SJCRH30 (cell line): ENCODE measurements at regions not wholly inside any gene's neighbourhood (a gene's known extent, or its start where the extent isn't known, plus 50 kb on each side); places are given as distances from the start of the nearest gene placed in this dataset.

Experiments used
- DNase-seq, 2 experiments: peaks; one replicate each; pipeline ENCODE4 v3.0.0-alpha.2; 2015 to 2020
- H3K27ac ChIP-seq: fragments of 250-450 bp; sonication (Bioruptor Pico); 2 replicates; pipeline ENCODE4 v1.5.1; 2020; ENCODE audit warnings: mild to moderate bottlenecking, moderate library complexity
- H3K27me3 ChIP-seq: fragments of 250-450 bp; sonication (Bioruptor Pico); 2 replicates; pipeline ENCODE4 v1.5.1; 2020; ENCODE audit warnings: mild to moderate bottlenecking, moderate library complexity
- H3K36me3 ChIP-seq: fragments of 250-450 bp; sonication (Bioruptor Pico); 2 replicates; pipeline ENCODE4 v1.5.1; 2020; ENCODE audit warnings: mild to moderate bottlenecking, moderate library complexity
- H3K4me1 ChIP-seq: fragments of 250-450 bp; sonication (Bioruptor Pico); 2 replicates; pipeline ENCODE4 v1.5.1; 2020; ENCODE audit warnings: mild to moderate bottlenecking, moderate library complexity
- H3K4me3 ChIP-seq: fragments of 250-450 bp; sonication (Bioruptor Pico); 2 replicates; pipeline ENCODE4 v1.5.1; 2020; ENCODE audit warnings: mild to moderate bottlenecking, moderate library complexity
- H3K9me3 ChIP-seq: fragments of 250-450 bp; sonication (Bioruptor Pico); replicated peaks from 2 replicates; pipeline ENCODE4 v1.5.1; 2020; ENCODE audit warnings: mild to moderate bottlenecking, moderate library complexity

DNA sequence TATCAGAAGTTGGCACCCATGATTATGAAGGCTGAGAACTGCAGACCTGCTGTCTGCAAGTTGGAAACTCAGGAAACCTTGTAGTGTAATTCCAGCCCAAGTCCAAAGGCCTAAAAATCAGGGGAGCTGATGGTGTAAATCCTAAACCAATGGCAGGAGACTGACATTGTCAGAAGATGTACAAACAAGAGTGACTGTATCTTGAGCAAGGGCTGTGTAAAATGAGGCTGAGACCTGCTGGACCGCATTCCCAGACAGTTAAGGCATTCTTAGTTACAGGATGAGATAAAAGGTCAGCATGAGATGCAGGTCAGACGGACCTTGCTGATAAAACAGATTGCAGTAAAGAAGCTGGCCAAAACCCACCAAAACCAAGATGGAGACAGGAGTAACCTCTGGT, 147.7 kb downstream of the COG6 start:
- peaks cover 12% of the 10 kb centered on the region for H3K9me3 ChIP-seq
- H3K4me1 ChIP-seq, result no peaks in the 10 kb centered on the region
- H3K36me3 ChIP-seq, result no peaks in the 10 kb centered on the region
- no peak overlapping the region for H3K4me3 ChIP-seq
- H3K27ac ChIP-seq, result no peak overlapping the region
- no peaks in the 10 kb centered on the region for H3K27me3 ChIP-seq
- no peak for DNase-seq

DNA sequence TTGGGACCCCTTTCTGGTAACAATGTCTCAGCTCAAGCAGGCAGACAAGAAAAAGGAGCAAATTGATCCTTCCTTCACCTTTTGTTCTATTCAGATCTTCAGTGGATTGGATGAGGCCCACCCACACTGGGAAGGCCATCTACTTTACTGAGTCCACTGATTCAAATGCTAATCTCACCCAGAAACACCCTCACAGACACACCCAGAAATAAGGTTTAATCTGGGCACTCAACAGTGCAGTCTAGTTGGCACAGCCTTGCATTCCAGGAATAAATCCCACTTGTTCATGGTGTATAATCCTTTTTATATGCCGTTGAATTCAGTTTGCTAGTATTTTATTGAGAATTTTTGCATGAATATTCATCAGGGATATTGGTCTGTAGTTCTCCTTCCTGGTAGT, 148.4 kb downstream of the COG6 start:
- no peaks in the 10 kb centered on the region for H3K36me3 ChIP-seq
- no peaks in the 10 kb centered on the region for H3K4me1 ChIP-seq
- H3K9me3 ChIP-seq, result peaks cover 12% of the 10 kb centered on the region
- no peak overlapping the region for H3K27ac ChIP-seq
- H3K4me3 ChIP-seq, result no peak overlapping the region
- H3K27me3 ChIP-seq, result no peaks in the 10 kb centered on the region
- no peak for DNase-seq

DNA sequence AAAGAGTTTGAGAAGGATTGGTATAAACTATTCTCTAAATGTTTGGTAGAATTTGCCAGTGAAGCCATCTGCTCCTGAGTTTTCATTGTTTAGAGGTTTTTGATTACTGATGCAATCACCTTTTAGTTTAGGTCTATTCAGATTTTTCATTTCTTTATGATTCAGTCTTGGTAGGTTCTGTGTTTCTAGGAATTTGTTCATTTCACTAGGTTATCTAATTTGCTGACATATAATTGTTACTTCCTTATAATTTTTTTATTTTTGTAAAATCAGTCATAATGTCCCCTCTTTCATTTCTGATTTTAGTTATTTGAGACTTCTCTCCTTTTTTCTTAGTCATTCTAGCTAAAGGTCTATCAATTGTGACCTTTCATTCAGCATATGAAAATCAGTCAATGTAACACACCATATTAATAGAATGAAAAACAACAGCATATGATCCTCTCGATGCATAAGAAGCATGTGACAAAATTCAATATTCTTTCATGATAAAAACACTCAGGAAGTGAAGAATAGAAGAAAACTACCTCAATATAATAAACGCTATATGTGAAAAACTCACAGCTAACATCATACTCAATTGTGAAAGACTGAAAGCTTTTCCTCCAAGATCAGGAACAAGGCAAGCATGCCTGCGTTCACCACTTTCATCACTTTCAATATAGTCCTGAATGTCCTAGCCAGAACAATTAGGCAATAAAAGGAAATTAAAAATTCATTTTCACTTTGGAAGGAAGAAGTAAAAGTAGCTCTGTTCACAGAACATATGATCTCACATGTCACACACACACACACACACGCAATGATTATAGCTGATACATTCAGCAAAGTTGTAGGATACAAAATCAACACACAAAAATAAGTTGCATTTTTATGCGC, 149.1 kb downstream of the COG6 start:
- Histone ChIP-seq H3K4me1 (no peaks in the 10 kb centered on the region), H3K4me3 (no peak overlapping the region), H3K9me3 (peaks cover 12% of the 10 kb centered on the region), H3K27me3 (no peaks in the 10 kb centered on the region), H3K27ac (no peak overlapping the region), H3K36me3 (no peaks in the 10 kb centered on the region)
- no peak for DNase-seq

DNA sequence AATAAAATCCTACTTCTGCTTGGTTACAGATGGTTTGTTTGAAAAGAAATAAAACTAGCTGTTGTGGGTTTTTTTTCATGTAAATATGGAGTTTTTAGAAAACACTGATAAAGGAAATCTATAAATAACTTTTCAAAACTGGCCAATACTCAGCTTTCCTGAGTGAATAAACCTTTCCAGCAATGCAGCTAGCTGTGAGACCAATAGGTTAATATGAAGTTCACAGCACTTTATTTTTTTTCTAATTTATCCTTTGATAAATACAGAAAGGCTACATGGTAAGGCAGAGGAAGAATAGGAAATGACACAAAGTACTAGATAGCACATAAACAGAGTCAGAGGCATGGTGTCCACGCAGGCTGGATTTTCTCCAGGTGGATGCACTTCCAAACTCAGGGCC, 154.0 kb downstream of the COG6 start:
- Histone ChIP-seq H3K4me3 (no peak overlapping the region), H3K9me3 (no peaks in the 10 kb centered on the region), H3K36me3 (no peaks in the 10 kb centered on the region), H3K27me3 (no peaks in the 10 kb centered on the region), H3K27ac (no peak overlapping the region), H3K4me1 (no peaks in the 10 kb centered on the region; the same call in 1 of the 2 replicates)
- DNase-seq, result no peak

DNA sequence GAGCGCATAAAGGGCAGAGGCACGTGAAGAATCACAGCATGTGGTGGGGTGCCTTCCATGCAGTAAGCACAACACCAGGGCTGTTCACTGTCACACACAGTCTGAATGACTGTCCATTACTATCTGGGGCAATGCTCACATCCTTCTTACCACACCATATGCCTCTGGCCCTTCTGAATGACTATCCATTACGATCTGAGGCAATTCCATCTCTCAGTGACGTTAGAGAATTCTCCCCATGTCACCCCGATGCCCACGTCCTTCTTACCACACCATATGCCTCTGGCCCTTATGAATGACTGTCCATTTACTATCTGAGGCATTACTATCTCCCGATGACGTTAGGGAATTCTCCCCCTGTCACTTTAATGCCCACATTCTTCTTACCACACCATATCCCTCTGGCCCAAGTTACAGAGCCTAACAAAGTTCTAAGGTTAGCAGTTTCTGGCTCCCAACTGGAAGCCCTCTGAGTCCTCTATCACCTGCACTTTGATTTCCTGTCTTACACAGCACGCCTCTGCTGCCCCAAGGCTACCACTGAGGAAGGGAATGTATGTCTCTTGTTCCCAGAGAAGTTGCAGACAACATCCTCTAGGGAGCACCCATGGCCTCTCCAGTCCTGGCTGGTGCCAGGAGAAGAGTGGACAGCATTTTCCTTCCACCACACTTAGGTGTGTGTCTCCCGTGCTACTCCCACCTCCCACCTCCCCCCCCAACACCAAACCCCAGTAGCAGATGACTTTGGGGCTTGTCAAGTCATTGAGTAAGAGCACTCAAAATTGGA, 154.8 kb downstream of the COG6 start:
- H3K9me3 ChIP-seq, result no peaks in the 10 kb centered on the region
- no peak overlapping the region for H3K27ac ChIP-seq
- H3K4me3 ChIP-seq, result no peak overlapping the region
- no peaks in the 10 kb centered on the region for H3K27me3 ChIP-seq
- no peak for DNase-seq
- H3K36me3 ChIP-seq, result no peaks in the 10 kb centered on the region
- H3K4me1 ChIP-seq, result no peaks in the 10 kb centered on the region; the same call in 1 of the 2 replicates

DNA sequence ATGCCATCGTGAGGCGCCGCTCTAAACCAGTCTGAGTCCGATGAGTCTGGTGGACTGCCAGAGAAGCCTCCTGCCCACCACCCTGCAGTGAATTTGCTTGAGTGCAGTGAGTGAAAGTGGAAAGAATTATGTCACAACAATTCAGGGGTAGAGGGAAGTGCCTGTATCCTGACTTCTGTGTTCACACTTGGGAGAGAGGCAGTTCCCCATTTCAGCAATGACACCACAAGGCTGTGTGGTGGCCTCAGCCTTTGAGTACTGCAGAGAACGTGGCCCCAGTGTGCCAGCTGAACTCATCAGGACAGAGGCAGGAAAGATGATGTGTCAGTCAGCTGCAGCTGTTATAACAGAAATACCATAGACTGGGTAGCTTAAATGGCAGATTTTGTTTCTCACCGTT, 155.6 kb downstream of the COG6 start:
- H3K4me3 ChIP-seq, result no peak overlapping the region
- peaks cover 2% of the 10 kb centered on the region for H3K4me1 ChIP-seq

DNA sequence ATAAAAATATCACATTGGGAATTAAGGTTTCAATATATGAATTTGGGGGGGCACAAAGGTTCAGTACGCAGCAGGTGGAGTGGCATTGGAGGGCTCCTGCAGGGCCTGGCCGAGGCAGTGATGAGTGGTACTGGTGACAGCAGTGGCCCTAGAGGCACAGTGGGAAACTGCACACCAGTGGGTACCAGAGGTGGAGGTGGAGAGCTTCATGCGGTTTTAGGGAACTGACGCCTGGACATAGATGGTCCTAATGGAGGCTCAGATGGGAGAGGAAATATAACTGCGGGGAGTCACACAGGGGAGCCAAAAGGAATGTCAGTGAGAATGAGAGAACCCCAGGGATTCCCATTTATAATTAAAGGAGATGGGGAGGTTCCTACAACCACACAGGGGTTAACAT, 156.2 kb downstream of the COG6 start:
- Histone ChIP-seq H3K9me3 (no peaks in the 10 kb centered on the region), H3K4me3 (no peak overlapping the region), H3K27ac (no peak overlapping the region), H3K36me3 (no peaks in the 10 kb centered on the region), H3K27me3 (no peaks in the 10 kb centered on the region), H3K4me1 (peaks cover 8% of the 10 kb centered on the region)
- no peak for DNase-seq

More for the DNA sequence above, 155.6 kb downstream of the COG6 start:
- no peak for DNase-seq
- Histone ChIP-seq H3K9me3 (no peaks in the 10 kb centered on the region), H3K27me3 (no peaks in the 10 kb centered on the region), H3K27ac (no peak overlapping the region), H3K36me3 (no peaks in the 10 kb centered on the region)

DNA sequence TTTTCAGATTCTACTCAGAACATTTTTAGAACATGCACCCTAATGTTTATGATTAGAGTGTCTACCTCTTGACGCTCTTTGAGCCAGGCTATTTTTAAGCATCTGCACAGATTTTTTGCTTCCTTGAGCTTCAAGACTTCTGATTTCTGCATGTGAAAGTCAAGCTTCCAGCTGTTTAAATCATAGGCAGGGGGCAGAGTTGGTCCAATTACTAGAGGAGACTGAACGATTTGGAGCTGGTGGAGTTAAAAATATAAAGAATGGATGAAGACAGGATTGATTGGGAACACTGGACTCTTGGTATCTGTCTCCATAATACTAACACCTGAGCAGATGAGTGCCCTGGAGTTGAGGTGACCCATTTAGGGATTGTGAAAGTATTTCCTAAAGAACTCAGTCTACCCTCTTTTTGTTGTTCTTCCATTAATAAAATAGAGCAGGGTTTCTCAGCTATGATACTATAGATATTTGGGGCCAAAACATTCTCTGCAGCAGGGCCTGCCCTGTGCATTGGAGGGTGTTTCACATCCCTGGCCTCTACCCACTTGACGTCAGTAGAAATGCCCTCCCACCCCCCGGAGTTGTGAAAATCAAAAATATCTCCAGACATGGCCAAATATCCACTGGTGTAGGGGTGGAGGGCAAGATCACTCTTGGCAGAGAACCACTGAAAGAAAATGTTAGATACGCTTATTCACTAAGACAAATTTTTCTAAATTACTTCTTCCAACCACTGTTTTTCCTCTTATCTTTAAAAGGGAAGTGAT, 160.1 kb downstream of the COG6 start:
- no peak overlapping the region for H3K4me3 ChIP-seq
- no peaks in the 10 kb centered on the region for H3K9me3 ChIP-seq
- DNase-seq, result peak in 1 of 2 experiments; percentile 24
- H3K27ac ChIP-seq, result no peak overlapping the region
- H3K36me3 ChIP-seq, result no peaks in the 10 kb centered on the region
- peaks cover 16% of the 10 kb centered on the region for H3K4me1 ChIP-seq
- no peaks in the 10 kb centered on the region for H3K27me3 ChIP-seq

DNA sequence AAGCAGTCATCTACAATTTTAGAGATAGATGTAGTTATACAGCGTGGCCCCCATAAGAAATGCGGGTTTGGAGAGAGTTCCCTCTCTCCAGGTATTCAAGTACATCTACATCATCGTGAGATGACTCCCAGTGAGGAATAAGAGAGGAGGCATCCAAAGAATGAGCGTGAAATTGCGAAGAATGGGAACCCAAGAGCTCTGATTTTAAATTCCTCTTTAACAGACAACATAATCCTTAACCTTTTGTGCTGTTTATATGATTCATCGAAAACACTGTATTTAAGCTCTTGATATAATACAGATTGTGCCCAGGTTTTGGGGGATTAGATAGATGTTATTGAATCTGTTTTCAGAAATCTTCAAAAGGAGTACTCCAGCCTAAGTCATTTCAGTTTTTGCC, 161.5 kb downstream of the COG6 start:
- Histone ChIP-seq H3K36me3 (no peaks in the 10 kb centered on the region), H3K4me3 (no peak overlapping the region), H3K27me3 (no peaks in the 10 kb centered on the region), H3K9me3 (no peaks in the 10 kb centered on the region), H3K27ac (peak overlapping the region; percentile 15), H3K4me1 (peaks cover 19% of the 10 kb centered on the region)
- peak; percentile 32 to 54 for DNase-seq

DNA sequence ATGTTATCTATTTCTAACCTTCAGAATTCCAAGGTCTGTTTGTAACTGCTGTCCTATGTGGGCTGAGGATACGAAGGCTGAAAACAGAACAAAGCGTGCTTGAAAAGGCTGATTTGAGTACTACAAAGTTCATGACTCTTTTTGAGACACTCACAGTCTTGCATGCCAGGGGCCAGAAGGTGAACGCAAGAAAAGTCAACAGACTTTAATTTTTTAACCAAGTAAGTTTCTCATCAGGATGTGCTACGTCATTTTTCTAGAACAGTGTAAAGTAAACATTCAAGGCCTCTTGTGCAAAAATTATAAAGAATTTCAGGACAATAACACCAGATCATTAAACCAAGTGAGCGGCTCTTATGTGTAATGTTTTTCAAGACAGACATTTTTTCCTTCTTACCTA, 163.5 kb downstream of the COG6 start:
- H3K36me3 ChIP-seq, result no peaks in the 10 kb centered on the region
- no peak for DNase-seq
- H3K9me3 ChIP-seq, result no peaks in the 10 kb centered on the region
- no peaks in the 10 kb centered on the region for H3K27me3 ChIP-seq
- no peak overlapping the region for H3K4me3 ChIP-seq
- H3K27ac ChIP-seq, result no peak overlapping the region
- peaks cover 19% of the 10 kb centered on the region for H3K4me1 ChIP-seq

DNA sequence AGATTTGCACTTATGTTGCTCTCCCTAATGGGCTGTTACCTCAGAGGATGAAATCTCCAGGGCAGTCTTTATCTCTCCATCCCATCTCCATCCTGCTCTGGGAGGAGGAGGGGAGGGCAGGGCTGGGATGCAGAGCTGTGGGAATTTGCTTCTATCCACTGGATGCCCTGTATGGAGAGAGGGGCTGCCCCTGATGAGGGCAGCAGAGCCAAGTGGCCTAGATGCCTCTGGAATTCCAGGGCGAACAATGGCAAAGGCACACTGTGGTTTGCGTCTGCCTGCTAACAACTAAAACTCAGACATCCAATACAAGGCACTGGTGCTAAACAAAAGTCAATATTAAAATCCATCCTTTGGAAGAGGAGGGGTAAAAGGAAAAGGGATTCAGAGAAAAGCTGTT, 165.1 kb downstream of the COG6 start:
- H3K4me1 ChIP-seq, result peaks cover 19% of the 10 kb centered on the region
- no peaks in the 10 kb centered on the region for H3K9me3 ChIP-seq
- no peak for DNase-seq
- no peak overlapping the region for H3K4me3 ChIP-seq
- no peaks in the 10 kb centered on the region for H3K36me3 ChIP-seq
- no peaks in the 10 kb centered on the region for H3K27me3 ChIP-seq
- H3K27ac ChIP-seq, result no peak overlapping the region

DNA sequence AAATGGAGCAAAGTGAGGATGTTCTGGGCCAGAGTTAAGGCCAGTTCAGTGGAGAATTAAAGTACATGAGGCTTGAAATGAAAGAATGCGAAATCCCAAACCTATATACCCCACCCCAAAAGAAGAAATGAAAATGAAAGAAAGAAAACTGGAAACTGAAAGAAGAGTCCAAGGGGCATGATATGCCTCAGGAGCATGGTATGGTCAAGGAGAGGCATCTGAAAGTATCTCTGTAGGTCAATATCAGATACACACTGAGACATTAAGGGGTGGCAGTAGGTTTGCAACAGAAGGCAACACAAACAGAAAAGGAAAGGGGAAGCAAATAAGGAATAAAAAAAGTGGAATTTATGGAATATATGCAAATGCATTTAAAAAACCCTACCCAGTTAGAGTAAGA, 166.5 kb downstream of the COG6 start:
- H3K36me3 ChIP-seq, result no peaks in the 10 kb centered on the region
- H3K27ac ChIP-seq, result no peak overlapping the region
- no peaks in the 10 kb centered on the region for H3K9me3 ChIP-seq
- peaks cover 9% of the 10 kb centered on the region for H3K4me1 ChIP-seq
- no peak overlapping the region for H3K4me3 ChIP-seq
- DNase-seq, result no peak
- H3K27me3 ChIP-seq, result no peaks in the 10 kb centered on the region

DNA sequence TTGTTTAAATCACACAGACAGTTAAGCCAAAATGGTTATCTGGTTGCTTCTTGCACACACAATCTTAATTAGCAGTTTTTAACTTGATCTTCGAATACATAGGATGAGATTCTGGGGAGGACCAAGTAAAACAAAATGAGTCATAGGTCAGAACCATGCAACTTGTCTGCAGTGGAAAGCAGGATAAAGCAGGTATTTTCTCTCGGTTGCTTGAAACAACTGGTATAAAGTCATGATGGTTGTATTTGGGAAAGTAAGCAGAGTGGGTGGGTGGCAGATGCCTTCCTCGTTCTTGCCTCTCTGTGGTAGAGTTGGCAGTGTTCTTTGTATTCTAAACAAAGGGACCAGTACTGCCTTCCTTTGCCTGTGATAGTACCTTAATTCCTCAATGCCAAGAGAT, 167.0 kb downstream of the COG6 start:
- DNase-seq, result no peak
- H3K9me3 ChIP-seq, result no peaks in the 10 kb centered on the region

DNA sequence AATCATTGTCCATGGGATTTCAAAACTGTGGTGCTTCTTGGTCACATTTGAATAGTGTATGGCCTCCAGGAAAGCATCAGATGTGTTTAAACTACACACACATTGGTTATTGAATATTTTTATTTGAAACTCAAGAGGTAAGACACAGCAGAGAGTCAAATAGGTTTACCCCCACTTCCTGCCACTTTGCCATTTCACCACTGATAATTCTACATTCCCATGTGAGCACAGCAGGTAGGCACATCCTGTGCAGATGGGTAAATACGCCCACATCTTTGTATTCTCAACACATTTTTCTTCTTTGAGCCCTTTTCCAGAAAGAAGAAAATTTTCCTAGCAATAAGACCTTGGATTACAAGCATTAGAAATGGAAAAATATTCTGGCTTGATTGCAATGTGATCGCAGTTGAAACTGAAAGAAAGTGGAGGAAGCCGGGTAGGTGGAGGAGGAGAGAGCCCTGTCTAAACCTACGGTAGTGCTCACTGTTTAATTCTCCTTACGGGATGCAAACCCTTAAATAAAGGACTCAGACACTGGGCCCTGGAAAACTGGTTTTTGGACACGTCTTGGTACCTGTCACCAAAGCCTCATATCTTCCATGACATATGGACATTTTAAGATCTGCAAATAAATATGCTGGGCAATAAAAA, 167.7 kb downstream of the COG6 start:
- no peaks in the 10 kb centered on the region for H3K36me3 ChIP-seq
- H3K4me3 ChIP-seq, result no peak overlapping the region
- no peaks in the 10 kb centered on the region for H3K9me3 ChIP-seq
- no peak overlapping the region for H3K27ac ChIP-seq
- DNase-seq, result no peak
- peaks cover 3% of the 10 kb centered on the region for H3K4me1 ChIP-seq
- no peaks in the 10 kb centered on the region for H3K27me3 ChIP-seq

More for the DNA sequence above, 167.0 kb downstream of the COG6 start:
- no peaks in the 10 kb centered on the region for H3K27me3 ChIP-seq
- no peak overlapping the region for H3K27ac ChIP-seq
- H3K36me3 ChIP-seq, result no peaks in the 10 kb centered on the region
- peaks cover 5% of the 10 kb centered on the region for H3K4me1 ChIP-seq
- no peak overlapping the region for H3K4me3 ChIP-seq
